ENCODE measurements at regions not wholly inside any gene's neighbourhood (a gene's known extent, or its start where the extent isn't known, plus 50 kb on each side); places are given as distances from the start of the nearest gene placed in this dataset.

GRCh38 chr12:75764091-75764841, 252.9 kb upstream of the KRR1 start:
- ATAC-seq, result no peak
- Histone ChIP-seq H3K4me1 (ENCODE audit: control insufficient read depth in 2 of 2, insufficient read depth in 2 of 2, low read length in 2 of 2) (no peaks in the 10 kb centered on the region), H3K4me3 (ENCODE audit: low read length) (no peak overlapping the region), H3K27me3 (ENCODE audit: control insufficient read depth in 2 of 2, insufficient read depth in 2 of 2, low read length in 2 of 2) (peaks cover 0 to 3% of the 10 kb centered on the region in 2 donors), H3K27ac (ENCODE audit: low read depth, low read length) (no peak overlapping the region), H3K9me3 (ENCODE audit: control insufficient read depth in 2 of 3, low read length in 3 of 3) (no peaks in the 10 kb centered on the region), H3K36me3 (ENCODE audit: control insufficient read depth in 2 of 3, insufficient read depth in 3 of 3, low read length in 3 of 3) (no peaks in the 10 kb centered on the region)
- Mint-ChIP-seq H3K9me3 (no peaks in the 10 kb centered on the region), H3K27ac (no peak overlapping the region), H3K36me3 (no peaks in the 10 kb centered on the region), H3K4me3 (no peak overlapping the region), H3K27me3 (peaks cover 0 to 46% (median 8%) of the 10 kb centered on the region in 5 donors), H3K4me1 (no peaks in the 10 kb centered on the region)
- CTCF ChIA-PET, result no interaction called here
- no peak for DNase-seq
- POLR2A ChIA-PET, result no interaction called here
- intact Hi-C loops (cut with micrococcal nuclease), result no loop called here

DNA sequence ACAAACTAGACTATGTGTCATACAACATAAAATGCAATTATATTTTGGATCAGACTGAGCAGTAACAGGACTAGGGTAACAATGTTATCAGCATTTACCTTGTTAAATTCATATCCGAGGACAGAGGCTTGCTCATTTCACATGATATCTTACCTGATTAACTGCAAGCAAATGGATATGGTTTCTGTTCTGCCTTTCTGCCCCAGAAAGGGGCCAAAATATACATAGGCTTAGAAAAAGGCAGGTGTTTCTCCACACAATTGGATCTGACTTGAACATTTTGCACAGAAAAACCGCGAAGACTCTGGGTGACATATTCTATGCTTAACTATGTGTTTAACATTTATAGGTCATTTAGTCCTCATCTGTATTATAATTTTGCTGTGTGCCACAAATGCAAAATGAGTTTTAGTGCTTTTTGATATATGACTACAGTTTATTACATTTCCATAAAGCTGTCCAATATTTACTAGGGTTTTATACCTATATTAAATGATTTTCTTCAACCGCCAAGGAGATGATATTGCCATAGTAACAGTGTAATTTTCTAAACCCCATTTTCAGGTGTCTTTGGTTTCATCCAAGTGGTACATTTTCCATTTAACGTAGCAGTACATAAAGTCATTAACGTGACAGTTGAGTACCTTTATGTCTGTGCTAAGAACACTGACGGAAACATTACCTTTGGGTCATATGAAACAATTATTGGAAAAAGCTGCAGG, 249.3 kb upstream of the KRR1 start:
- no peak overlapping the region for H3K4me3 Mint-ChIP-seq
- Histone ChIP-seq H3K27me3 (ENCODE audit: control insufficient read depth in 2 of 2, insufficient read depth in 2 of 2, low read length in 2 of 2) (no peaks in the 10 kb centered on the region), H3K4me1 (ENCODE audit: control insufficient read depth in 2 of 2, insufficient read depth in 2 of 2, low read length in 2 of 2) (no peaks in the 10 kb centered on the region), H3K27ac (ENCODE audit: low read depth, low read length) (no peak overlapping the region), H3K4me3 (ENCODE audit: low read length) (no peak overlapping the region), H3K9me3 (ENCODE audit: control insufficient read depth in 2 of 3, low read length in 3 of 3) (no peaks in the 10 kb centered on the region), H3K36me3 (ENCODE audit: control insufficient read depth in 2 of 3, insufficient read depth in 3 of 3, low read length in 3 of 3) (no peaks in the 10 kb centered on the region)
- H3K4me1 Mint-ChIP-seq, result peaks cover 0 to 3% (median 0%) of the 10 kb centered on the region in 7 donors
- ChIA-PET CTCF (interaction anchor here (0.6 kb wide), 1 partner anchor 880 kb away, joined by 6 read pairs; no protein-coding TSS in a partner anchor), POLR2A (no interaction called here)
- DNase-seq (no peak), ATAC-seq (no peak)
- no peaks in the 10 kb centered on the region for H3K36me3 Mint-ChIP-seq
- no peaks in the 10 kb centered on the region for H3K9me3 Mint-ChIP-seq
- H3K27me3 Mint-ChIP-seq, result peaks cover 0 to 28% (median 4%) of the 10 kb centered on the region in 5 donors
- intact Hi-C loops (cut with micrococcal nuclease), result no loop called here
- H3K27ac Mint-ChIP-seq, result no peak overlapping the region

- no peaks in the 10 kb centered on the region for H3K27me3 ChIP-seq (ENCODE audit: control insufficient read depth in 2 of 2, insufficient read depth in 2 of 2, low read length in 2 of 2)
- H3K36me3 Mint-ChIP-seq, result no peaks in the 10 kb centered on the region
- no peak overlapping the region for H3K4me3 ChIP-seq (ENCODE audit: low read length)
- CTCF ChIA-PET, result interaction anchor here (0.7 kb wide), 1 partner anchor 828 kb away, joined by 3 read pairs; no protein-coding TSS in a partner anchor
- H3K27ac Mint-ChIP-seq, result no peak overlapping the region
- H3K4me3 Mint-ChIP-seq, result no peak overlapping the region
- H3K9me3 Mint-ChIP-seq, result no peaks in the 10 kb centered on the region
- intact Hi-C loops (cut with micrococcal nuclease), result no loop called here
- no peak for ATAC-seq
- DNase-seq, result no peak
- H3K9me3 ChIP-seq (ENCODE audit: control insufficient read depth in 2 of 3, low read length in 3 of 3), result no peaks in the 10 kb centered on the region
- H3K4me1 ChIP-seq (ENCODE audit: control insufficient read depth in 2 of 2, insufficient read depth in 2 of 2, low read length in 2 of 2), result no peaks in the 10 kb centered on the region
- POLR2A ChIA-PET, result no interaction called here
- H3K4me1 Mint-ChIP-seq, result peaks cover 0 to 3% (median 0%) of the 10 kb centered on the region in 7 donors
- peaks cover 0 to 24% (median 4%) of the 10 kb centered on the region in 5 donors for H3K27me3 Mint-ChIP-seq
- H3K27ac ChIP-seq (ENCODE audit: low read depth, low read length), result no peak overlapping the region
- no peaks in the 10 kb centered on the region for H3K36me3 ChIP-seq (ENCODE audit: control insufficient read depth in 2 of 3, insufficient read depth in 3 of 3, low read length in 3 of 3)
Observed at GRCh38 chr12:75759842-75760572, 248.6 kb upstream of the KRR1 start.

DNA sequence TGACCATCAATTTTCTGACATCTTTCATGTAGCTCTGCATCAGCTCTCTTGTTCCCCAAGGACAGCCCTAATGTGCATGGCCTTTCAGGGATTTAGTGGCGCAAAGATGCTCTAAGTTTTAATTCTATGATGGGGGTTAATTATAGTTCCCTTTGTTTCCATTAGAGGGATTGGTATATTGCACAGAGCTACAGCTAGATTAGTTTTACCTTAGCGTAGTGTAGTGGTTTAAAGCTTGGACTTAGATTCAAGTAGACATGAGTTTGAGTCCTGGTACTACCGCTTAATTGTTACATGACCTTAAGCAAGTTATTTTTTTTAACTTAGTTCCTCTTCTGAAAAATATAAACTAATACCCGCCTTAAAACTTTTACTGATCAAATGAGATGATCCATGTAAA, 247.8 kb upstream of the KRR1 start:
- intact Hi-C loops (cut with micrococcal nuclease), result no loop called here
- H3K4me3 Mint-ChIP-seq, result no peak overlapping the region
- peaks cover 0 to 10% (median 5%) of the 10 kb centered on the region in 7 donors for H3K4me1 Mint-ChIP-seq
- H3K27me3 ChIP-seq (ENCODE audit: control insufficient read depth in 2 of 2, insufficient read depth in 2 of 2, low read length in 2 of 2), result no peaks in the 10 kb centered on the region
- H3K9me3 Mint-ChIP-seq, result no peaks in the 10 kb centered on the region
- H3K27me3 Mint-ChIP-seq, result peaks cover 0 to 20% (median 0%) of the 10 kb centered on the region in 5 donors
- H3K36me3 ChIP-seq (ENCODE audit: control insufficient read depth in 2 of 3, insufficient read depth in 3 of 3, low read length in 3 of 3), result no peaks in the 10 kb centered on the region
- ChIA-PET POLR2A (no interaction called here), CTCF (no interaction called here)
- H3K4me3 ChIP-seq (ENCODE audit: low read length), result no peak overlapping the region
- no peaks in the 10 kb centered on the region for H3K36me3 Mint-ChIP-seq
- no peaks in the 10 kb centered on the region for H3K4me1 ChIP-seq (ENCODE audit: control insufficient read depth in 2 of 2, insufficient read depth in 2 of 2, low read length in 2 of 2)
- H3K9me3 ChIP-seq (ENCODE audit: control insufficient read depth in 2 of 3, low read length in 3 of 3), result no peaks in the 10 kb centered on the region
- no peak overlapping the region for H3K27ac ChIP-seq (ENCODE audit: low read depth, low read length)
- ATAC-seq (no peak), DNase-seq (no peak)
- H3K27ac Mint-ChIP-seq, result no peak overlapping the region

DNA sequence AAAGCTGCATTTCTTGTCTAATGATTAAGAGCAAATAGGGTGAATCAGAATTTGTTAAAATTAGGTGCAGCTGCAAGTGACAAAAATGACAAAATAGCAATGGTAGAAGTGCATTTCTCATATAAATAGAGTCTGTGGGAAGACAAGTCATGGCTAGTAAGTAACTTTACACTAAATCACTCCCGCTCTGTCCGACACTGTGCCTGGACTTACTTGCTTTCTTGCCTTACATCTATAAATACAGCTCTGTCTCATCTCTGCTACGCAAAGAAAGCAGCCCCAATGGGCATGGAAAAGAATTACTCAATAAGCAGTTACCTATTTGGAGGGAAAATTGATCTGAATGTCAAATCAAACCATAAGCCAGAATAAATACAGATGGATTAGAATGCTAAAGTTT, 245.4 kb upstream of the KRR1 start:
- ATAC-seq (no peak), DNase-seq (no peak)
- H3K9me3 Mint-ChIP-seq, result no peaks in the 10 kb centered on the region
- CTCF ChIA-PET, result no interaction called here
- intact Hi-C loops (cut with micrococcal nuclease), result no loop called here
- Histone ChIP-seq H3K4me1 (ENCODE audit: control insufficient read depth in 2 of 2, insufficient read depth in 2 of 2, low read length in 2 of 2) (no peaks in the 10 kb centered on the region), H3K27ac (ENCODE audit: low read depth, low read length) (no peak overlapping the region), H3K4me3 (ENCODE audit: low read length) (no peak overlapping the region), H3K9me3 (ENCODE audit: control insufficient read depth in 2 of 3, low read length in 3 of 3) (no peaks in the 10 kb centered on the region), H3K27me3 (ENCODE audit: control insufficient read depth in 2 of 2, insufficient read depth in 2 of 2, low read length in 2 of 2) (no peaks in the 10 kb centered on the region), H3K36me3 (ENCODE audit: control insufficient read depth in 2 of 3, insufficient read depth in 3 of 3, low read length in 3 of 3) (no peaks in the 10 kb centered on the region)
- peaks cover 0 to 15% (median 6%) of the 10 kb centered on the region in 7 donors for H3K4me1 Mint-ChIP-seq
- POLR2A ChIA-PET, result no interaction called here
- peaks cover 0 to 16% (median 0%) of the 10 kb centered on the region in 5 donors for H3K27me3 Mint-ChIP-seq
- H3K4me3 Mint-ChIP-seq, result no peak overlapping the region
- H3K36me3 Mint-ChIP-seq, result no peaks in the 10 kb centered on the region
- H3K27ac Mint-ChIP-seq, result peak overlapping the region in 1 of 9 donors; percentile 53

DNA sequence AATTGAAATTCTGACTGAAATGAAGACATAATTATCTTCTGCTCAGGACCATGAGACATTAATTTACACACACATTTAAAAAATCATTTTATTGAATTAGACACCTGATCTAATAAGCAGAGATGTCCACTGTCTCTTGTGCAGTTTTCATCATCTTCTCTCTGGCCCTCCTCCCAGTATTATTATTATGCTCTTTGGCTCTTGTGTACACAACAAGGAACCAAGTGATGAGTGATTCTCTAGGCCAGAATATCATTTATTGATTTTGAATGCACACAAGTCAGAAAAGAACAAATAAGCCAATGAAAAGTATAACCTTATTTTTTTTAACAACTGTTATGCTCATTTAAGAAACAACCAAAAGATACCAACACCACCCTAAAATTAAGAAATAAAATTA, 244.7 kb upstream of the KRR1 start:
- no peak for DNase-seq
- Mint-ChIP-seq H3K27me3 (peaks cover 0 to 16% (median 0%) of the 10 kb centered on the region in 5 donors), H3K4me1 (peaks cover 0 to 15% (median 6%) of the 10 kb centered on the region in 7 donors), H3K36me3 (no peaks in the 10 kb centered on the region), H3K9me3 (no peaks in the 10 kb centered on the region), H3K4me3 (no peak overlapping the region), H3K27ac (no peak overlapping the region)
- H3K36me3 ChIP-seq (ENCODE audit: control insufficient read depth in 2 of 3, insufficient read depth in 3 of 3, low read length in 3 of 3), result no peaks in the 10 kb centered on the region
- H3K9me3 ChIP-seq (ENCODE audit: control insufficient read depth in 2 of 3, low read length in 3 of 3), result no peaks in the 10 kb centered on the region
- intact Hi-C loops (cut with micrococcal nuclease), result no loop called here
- no peak for ATAC-seq
- ChIA-PET CTCF (no interaction called here), POLR2A (no interaction called here)
- H3K4me3 ChIP-seq (ENCODE audit: low read length), result no peak overlapping the region
- H3K4me1 ChIP-seq (ENCODE audit: control insufficient read depth in 2 of 2, insufficient read depth in 2 of 2, low read length in 2 of 2), result no peaks in the 10 kb centered on the region
- H3K27ac ChIP-seq (ENCODE audit: low read depth, low read length), result no peak overlapping the region
- no peaks in the 10 kb centered on the region for H3K27me3 ChIP-seq (ENCODE audit: control insufficient read depth in 2 of 2, insufficient read depth in 2 of 2, low read length in 2 of 2)

All from naive thymus-derived CD4-positive, alpha-beta T cell (primary cell).